WERI-Rb-1 (cell line): ENCODE measurements at regions not wholly inside any gene's neighbourhood (a gene's known extent, or its start where the extent isn't known, plus 50 kb on each side); places are given as distances from the start of the nearest gene placed in this dataset.

ENCODE experiments used
- DNase-seq: peaks from one replicate; pipeline ENCODE4 v3.0.0-alpha.2; 2020
- H3K27ac ChIP-seq: fragments of 250-450 bp; sonication (Bioruptor Pico); 2 replicates; pipeline ENCODE4 v1.5.1; 2020; ENCODE audit warnings: mild to moderate bottlenecking, moderate library complexity
- H3K27me3 ChIP-seq: fragments of 250-450 bp; sonication (Bioruptor Pico); 2 replicates; pipeline ENCODE4 v1.5.1; 2021; ENCODE audit warnings: mild to moderate bottlenecking, low read depth, moderate library complexity; ENCODE audit not compliant: insufficient read depth, severe bottlenecking
- H3K36me3 ChIP-seq: fragments of 250-450 bp; sonication (Bioruptor Pico); 2 replicates; pipeline ENCODE4 v1.5.1; 2020; ENCODE audit warnings: mild to moderate bottlenecking, moderate library complexity
- H3K4me3 ChIP-seq: 2 replicates; pipeline ENCODE4 v1.5.1; 2011; ENCODE audit warnings: low read depth, mild to moderate bottlenecking, control low read depth, low read length
- H3K9me3 ChIP-seq: fragments of 250-450 bp; sonication (Bioruptor Pico); 2 replicates; pipeline ENCODE4 v1.5.1; 2021; ENCODE audit warnings: mild to moderate bottlenecking, moderate library complexity; ENCODE audit not compliant: severe bottlenecking
- TF ChIP-seq, protein P1 (sequence below): IDR thresholded peaks from 2 replicates; pipeline ENCODE4 v1.5.1; 2011; ENCODE audit warnings: low read depth, mild to moderate bottlenecking, control low read depth, inconsistent platforms, low read length

DNA sequence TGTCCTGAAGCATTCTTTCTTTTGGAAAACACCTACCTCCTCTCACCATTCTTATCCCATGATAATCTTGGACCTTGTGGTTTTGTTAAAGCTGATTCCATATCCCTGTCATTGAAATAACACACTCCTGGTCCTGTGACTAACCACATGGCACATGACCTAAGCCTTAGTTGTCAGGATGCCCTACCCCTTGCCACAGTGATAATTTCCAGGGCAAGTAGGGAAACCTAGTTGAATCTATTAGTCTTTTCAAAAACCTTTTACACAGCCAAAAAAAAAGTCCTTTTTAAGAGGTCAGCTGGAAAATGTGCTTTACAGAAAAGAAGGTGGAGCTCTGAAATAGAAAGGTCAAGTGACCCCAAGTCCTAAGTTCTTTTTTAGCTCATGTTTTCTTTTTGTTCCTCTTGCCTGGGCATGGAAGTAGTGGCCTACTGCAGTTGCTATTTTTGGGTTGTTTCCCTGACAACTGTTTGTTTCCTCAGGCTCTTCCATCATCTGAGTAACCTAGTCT lies 608.4 kb downstream of the LRFN5 start:
- no peak for DNase-seq
- no peak overlapping the region for H3K4me3 ChIP-seq
- H3K27ac ChIP-seq: no peak overlapping the region

DNA sequence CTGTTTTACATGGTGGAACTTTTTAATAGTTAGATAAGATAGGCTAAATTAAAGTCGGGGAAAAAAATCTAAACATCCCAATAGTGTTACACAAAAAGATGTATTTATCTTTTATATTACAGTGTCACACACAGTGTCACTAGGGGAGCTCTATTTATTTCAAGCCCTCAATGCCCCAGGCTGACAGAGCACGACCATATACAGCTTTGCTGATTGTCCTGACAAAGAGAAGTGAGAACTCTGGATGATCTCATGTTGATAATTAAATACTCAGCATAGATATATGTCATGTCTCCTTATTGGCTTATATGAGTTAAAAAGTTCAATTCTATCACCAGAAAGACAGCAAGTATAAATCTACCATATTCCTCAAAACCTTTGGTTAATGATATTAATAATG lies 594.3 kb downstream of the LRFN5 start:
- H3K4me3 ChIP-seq: no peak overlapping the region
- no peak for DNase-seq
- peaks cover 40% of the 10 kb centered on the region for H3K27me3 ChIP-seq
- TF ChIP-seq, protein P1, sequence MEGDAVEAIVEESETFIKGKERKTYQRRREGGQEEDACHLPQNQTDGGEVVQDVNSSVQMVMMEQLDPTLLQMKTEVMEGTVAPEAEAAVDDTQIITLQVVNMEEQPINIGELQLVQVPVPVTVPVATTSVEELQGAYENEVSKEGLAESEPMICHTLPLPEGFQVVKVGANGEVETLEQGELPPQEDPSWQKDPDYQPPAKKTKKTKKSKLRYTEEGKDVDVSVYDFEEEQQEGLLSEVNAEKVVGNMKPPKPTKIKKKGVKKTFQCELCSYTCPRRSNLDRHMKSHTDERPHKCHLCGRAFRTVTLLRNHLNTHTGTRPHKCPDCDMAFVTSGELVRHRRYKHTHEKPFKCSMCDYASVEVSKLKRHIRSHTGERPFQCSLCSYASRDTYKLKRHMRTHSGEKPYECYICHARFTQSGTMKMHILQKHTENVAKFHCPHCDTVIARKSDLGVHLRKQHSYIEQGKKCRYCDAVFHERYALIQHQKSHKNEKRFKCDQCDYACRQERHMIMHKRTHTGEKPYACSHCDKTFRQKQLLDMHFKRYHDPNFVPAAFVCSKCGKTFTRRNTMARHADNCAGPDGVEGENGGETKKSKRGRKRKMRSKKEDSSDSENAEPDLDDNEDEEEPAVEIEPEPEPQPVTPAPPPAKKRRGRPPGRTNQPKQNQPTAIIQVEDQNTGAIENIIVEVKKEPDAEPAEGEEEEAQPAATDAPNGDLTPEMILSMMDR: no peak
- H3K9me3 ChIP-seq: peaks cover 3% of the 10 kb centered on the region
- no peaks in the 10 kb centered on the region for H3K36me3 ChIP-seq
- H3K27ac ChIP-seq: no peak overlapping the region

More for the DNA sequence above, 608.4 kb downstream of the LRFN5 start:
- TF ChIP-seq, protein P1: no peak
- no peaks in the 10 kb centered on the region for H3K36me3 ChIP-seq
- H3K27me3 ChIP-seq: peaks cover 17% of the 10 kb centered on the region
- H3K9me3 ChIP-seq: no peaks in the 10 kb centered on the region

- Histone ChIP-seq H3K9me3 (no peaks in the 10 kb centered on the region), H3K27ac (no peak overlapping the region), H3K27me3 (peaks cover 43% of the 10 kb centered on the region), H3K4me3 (no peak overlapping the region), H3K36me3 (no peaks in the 10 kb centered on the region)
- TF ChIP-seq, protein P1: no peak
- no peak for DNase-seq
Measured at GRCh38 chr14:42198010-42198409, 591.3 kb downstream of the LRFN5 start.

DNA sequence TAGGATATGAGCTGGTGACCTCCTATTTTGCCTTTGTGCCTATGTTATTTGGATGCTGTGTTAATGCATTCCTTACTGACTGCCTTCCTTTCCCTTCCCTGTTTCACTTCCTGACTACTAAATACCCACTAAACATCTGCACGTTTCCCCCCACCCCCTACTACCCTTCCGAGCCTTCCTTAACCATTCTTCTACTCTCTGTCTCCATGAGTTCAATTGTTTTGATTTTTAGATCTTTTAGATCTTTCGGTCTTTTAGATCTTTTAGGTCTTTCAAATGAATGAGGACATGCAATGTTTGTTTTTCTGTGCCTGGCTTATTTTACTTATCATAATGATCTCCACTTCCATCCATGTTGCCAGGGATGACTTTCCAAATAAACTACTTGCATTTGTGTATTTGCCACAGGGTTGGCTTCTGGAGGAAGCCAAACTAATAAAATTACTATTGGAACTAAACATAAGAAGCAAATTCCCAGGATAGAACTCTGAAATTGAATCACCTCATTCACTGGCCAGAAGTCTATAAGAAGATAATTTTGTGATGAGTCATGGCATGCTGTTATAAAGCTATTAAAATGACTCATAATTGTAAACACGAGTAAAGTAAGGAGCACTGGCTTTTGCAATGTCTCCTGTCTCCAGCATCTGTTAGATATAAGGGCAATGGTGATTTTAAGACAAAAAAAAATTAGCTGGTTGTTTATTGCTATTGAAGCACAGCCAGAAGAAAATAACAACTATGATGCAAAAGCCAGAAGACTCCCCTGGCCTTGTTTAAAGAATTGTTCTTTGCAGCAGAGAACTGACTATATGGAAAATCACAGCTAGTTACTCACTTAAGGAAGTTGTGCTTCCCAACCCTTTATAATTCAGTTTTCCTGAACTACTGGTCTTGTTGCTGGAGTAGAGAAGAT lies 586.3 kb downstream of the LRFN5 start:
- no peak overlapping the region for H3K4me3 ChIP-seq
- no peak for DNase-seq

DNA sequence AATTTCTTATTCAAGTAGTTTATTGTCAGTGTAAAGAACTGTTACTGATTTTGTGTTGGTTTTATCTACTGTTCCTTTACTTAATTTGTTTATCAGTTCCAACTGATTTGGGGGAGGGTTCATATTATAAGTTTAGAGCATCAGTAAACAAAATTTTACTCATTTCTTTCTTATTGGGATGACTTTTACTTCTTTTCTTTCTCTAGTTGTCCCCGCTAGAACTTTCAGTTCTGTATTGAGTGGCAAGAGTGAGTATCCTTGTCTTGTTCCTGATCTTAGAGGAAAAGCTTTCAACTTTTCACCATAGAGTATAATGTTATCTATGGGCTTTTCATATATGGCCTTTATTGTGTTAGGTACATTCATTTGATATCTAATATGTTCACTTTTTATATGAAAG lies 584.1 kb downstream of the LRFN5 start:
- H3K4me3 ChIP-seq: no peak overlapping the region
- TF ChIP-seq, protein P1: no peak
- H3K27ac ChIP-seq: no peak overlapping the region
- H3K9me3 ChIP-seq: no peaks in the 10 kb centered on the region
- DNase-seq: no peak
- H3K36me3 ChIP-seq: no peaks in the 10 kb centered on the region
- H3K27me3 ChIP-seq: peaks cover 8% of the 10 kb centered on the region

More for the DNA sequence above, 586.3 kb downstream of the LRFN5 start:
- peaks cover 23% of the 10 kb centered on the region for H3K27me3 ChIP-seq
- TF ChIP-seq, protein P1: no peak
- no peak overlapping the region for H3K27ac ChIP-seq
- H3K9me3 ChIP-seq: no peaks in the 10 kb centered on the region
- no peaks in the 10 kb centered on the region for H3K36me3 ChIP-seq
